ENCODE measurements at regions not wholly inside any gene's neighbourhood (a gene's known extent, or its start where the extent isn't known, plus 50 kb on each side); places are given as distances from the start of the nearest gene placed in this dataset.

DNA sequence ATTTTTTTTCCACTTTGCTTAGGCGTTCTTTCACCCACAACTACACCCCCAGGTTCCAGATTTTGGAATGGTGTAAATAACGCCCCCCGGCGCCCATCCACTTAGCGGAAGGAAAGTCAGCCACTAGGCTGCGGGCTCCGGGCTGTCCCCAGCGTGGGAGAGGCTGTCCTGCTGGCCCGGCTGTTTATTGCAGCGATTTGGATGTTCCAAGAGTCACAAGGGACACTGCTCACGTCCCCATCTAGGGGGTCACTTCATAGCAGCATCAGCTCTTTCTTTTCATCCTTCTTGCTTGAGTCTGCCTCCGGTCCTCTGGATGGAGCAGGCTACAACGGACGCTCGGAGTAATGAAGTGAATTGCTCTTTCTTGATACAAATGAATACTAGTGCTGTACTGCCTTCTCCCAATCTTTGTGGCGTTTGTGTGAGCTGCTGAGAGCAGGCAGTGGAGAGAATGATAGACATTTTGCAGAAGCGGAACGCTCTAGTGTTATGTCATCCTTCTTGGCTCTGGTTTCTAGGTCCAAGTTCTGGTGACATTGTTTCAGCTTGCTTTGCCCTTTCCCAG lies 50.7 kb upstream of the PAIP2B start:
- DNase-seq (ENCODE audit: low read depth): peak; percentile 16

DNA sequence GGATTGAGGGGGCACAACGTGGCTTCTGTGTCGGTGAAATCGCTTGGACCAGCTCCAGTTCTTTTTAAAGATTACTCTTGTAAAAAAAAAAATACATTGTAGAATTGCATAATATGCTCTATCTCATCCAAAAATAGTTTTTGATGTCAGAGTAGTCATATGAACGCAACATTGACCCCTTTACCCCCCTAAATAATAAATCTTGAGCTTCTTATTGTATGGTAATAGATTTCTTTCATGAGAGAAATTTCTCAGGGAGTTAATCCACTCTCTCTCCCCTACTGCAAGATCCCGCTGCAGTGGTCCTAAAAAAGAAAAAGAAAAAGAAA lies 50.2 kb upstream of the PAIP2B start:
- no peak for DNase-seq (ENCODE audit: low read depth)

DNA sequence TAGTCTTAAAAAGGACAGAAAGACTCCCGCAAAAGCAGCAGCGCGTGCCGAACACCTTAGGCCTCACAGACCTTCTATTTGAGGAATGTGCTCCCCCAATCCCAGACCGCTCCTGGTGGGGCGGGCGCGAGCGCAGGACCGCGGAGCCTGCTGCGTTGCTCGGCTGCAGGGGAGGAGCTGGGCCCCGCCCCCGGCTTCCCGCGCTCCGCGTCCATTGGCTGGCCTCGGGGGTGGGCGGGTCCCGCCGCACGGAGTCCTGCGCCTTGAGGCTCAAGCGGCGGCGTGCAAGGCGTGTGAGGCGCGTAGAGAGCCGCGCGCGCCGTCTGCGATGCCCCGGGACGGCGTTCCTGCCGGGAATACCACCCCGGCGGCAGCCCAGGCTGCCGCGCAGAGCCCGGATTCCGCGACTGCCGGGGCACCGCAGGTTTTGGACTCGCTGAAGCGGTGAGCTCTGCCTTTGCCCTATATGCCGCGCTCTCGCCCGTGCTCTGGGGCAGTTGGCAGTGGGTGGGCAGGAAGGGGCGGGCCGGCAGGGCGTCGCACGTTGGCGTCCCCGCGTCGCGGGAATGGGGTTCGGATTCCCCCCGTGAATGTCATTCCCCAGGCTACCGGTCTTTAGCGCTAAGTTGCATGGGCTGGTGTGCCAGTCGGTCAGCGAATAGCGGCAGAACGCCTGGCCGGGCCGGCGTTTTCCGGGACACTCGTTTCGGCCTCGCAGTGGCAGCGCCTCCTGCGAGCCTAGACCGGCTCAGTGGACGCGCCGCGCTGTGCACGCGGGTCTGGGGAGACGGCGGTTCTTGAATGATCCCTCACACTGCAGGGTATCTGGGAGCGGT lies 49.6 kb upstream of the PAIP2B start:
- DNase-seq (ENCODE audit: low read depth): peak; percentile 69

Data from HS-5 (cell line).